A549 (cell line): ENCODE measurements at regions not wholly inside any gene's neighbourhood (a gene's known extent, or its start where the extent isn't known, plus 50 kb on each side); places are given as distances from the start of the nearest gene placed in this dataset.

ENCODE experiments used
- ATAC-seq, 2 experiments: fragments of 200-7000 bp in 1 of 2; fragments of >200 bp in 1 of 2; cut with Nextera tagmentation in 1 of 2; cut with Tn5 transposase in 1 of 2; 3 replicates each; pipeline versions ENCODE4 v1.8.0 to v1.9.1; 2018 to 2020; ENCODE audit warnings: mild to moderate bottlenecking in 1 of 2, moderate library complexity in 1 of 2
- CTCF ChIA-PET: fragments of 300-600 bp; sonication (Branson Sonifier 250); formaldehyde crosslinking; extraction: SDS; loops from one replicate; lab custom pipeline; 2021; ENCODE audit warnings: antibody characterized with exemption, inconsistent platforms; lab: Yijun Ruan, JAX
- POLR2A ChIA-PET: fragments of 350-600 bp; formaldehyde crosslinking; extraction: SDS; loops from one replicate; lab custom pipeline; 2021; ENCODE audit warnings: antibody characterized with exemption, inconsistent platforms; lab: Yijun Ruan, JAX
- DNase-seq, 2 experiments: peaks; one replicate each; pipeline versions ENCODE4 v3.0.0 to v3.0.0-alpha.2; 2011 to 2016; ENCODE audit warnings: low read depth in 1 of 2, low spot score in 1 of 2
- FAIRE-seq: peaks from 2 replicates; lab custom pipeline; 2011; peaks lifted over from hg19 to GRCh38; lab: Jason Lieb, UNC
- H3K27ac ChIP-seq, 2 experiments: fragments of >200 bp; sonication (Bioruptor Twin); formaldehyde crosslinking; 3 replicates each; pipeline ENCODE4 v1.5.1; 2016 to 2017
- H3K4me1 ChIP-seq: fragments of >200 bp; sonication (Bioruptor Twin); formaldehyde crosslinking; 3 replicates; pipeline ENCODE4 v1.6.1; 2016
- H3K4me2 ChIP-seq: fragments of >200 bp; sonication (Bioruptor Twin); formaldehyde crosslinking; 3 replicates; pipeline ENCODE4 v1.6.1; 2016
- H3K4me3 ChIP-seq: fragments of >200 bp; sonication (Bioruptor Twin); formaldehyde crosslinking; 3 replicates; pipeline ENCODE4 v1.5.1; 2016
- H3K9me3 ChIP-seq: fragments of >200 bp; sonication (Bioruptor Twin); formaldehyde crosslinking; 3 replicates; pipeline ENCODE4 v1.6.1; 2016
- ATOH8 ChIP-seq: fragments of 250-450 bp; sonication (Bioruptor Pico); IDR thresholded peaks from 2 replicates; pipeline ENCODE4 v1.5.0; 2020; ENCODE audit warnings: low read depth, mild to moderate bottlenecking, moderate library complexity
- BCL3 ChIP-seq: fragments of >200 bp; sonication (Bioruptor Twin); formaldehyde crosslinking; IDR thresholded peaks from 3 replicates; pipeline ENCODE4 v1.6.1; 2016
- CBX2 ChIP-seq: fragments of 200-600 bp; sonication (generic); IDR thresholded peaks from 2 replicates; pipeline ENCODE4 v1.6.1; 2016; ENCODE audit warnings: low read depth, mild to moderate bottlenecking, borderline replicate concordance
- CBX8 ChIP-seq: fragments of 200-600 bp; sonication (generic); IDR thresholded peaks from 2 replicates; pipeline ENCODE4 v1.6.1; 2016
- CEBPB ChIP-seq, 2 experiments: fragments of >200 bp in 1 of 2; sonication (Bioruptor Twin) in 1 of 2; formaldehyde crosslinking in 1 of 2; IDR thresholded peaks; 2 replicates each; pipeline ENCODE4 v1.6.1; 2012 to 2016
- CHD2 ChIP-seq: fragments of 150-350 bp; IDR thresholded peaks from 2 replicates; pipeline ENCODE4 v1.6.1; 2014; ENCODE audit warnings: low read length; ENCODE audit not compliant: partially characterized antibody
- CHD4 ChIP-seq: fragments of 200-600 bp; sonication (generic); IDR thresholded peaks from 2 replicates; pipeline ENCODE4 v1.6.1; 2016; ENCODE audit warnings: antibody characterized with exemption, mild to moderate bottlenecking, borderline replicate concordance
- CTCF ChIP-seq: fragments of >200 bp; sonication (Bioruptor Twin); formaldehyde crosslinking; IDR thresholded peaks from 3 replicates; pipeline ENCODE4 v1.5.1; 2016
- EHMT2 ChIP-seq: fragments of 200-600 bp; sonication (generic); IDR thresholded peaks from 2 replicates; pipeline ENCODE4 v1.6.1; 2016; ENCODE audit warnings: antibody characterized with exemption, low read depth, mild to moderate bottlenecking, moderate library complexity
- FOXS1 ChIP-seq: fragments of 250-450 bp; sonication (Bioruptor Pico); IDR thresholded peaks from 2 replicates; pipeline ENCODE4 v1.5.0; 2020; ENCODE audit warnings: mild to moderate bottlenecking, moderate library complexity
- HMGXB4 ChIP-seq: fragments of 250-450 bp; sonication (Bioruptor Pico); IDR thresholded peaks from 2 replicates; pipeline ENCODE4 v1.5.0; 2021; ENCODE audit warnings: mild to moderate bottlenecking, moderate library complexity, borderline replicate concordance
- HOXB13 ChIP-seq: fragments of 250-450 bp; sonication (Bioruptor Pico); IDR thresholded peaks from 2 replicates; pipeline ENCODE4 v1.5.0; 2020; ENCODE audit warnings: low read depth, mild to moderate bottlenecking, moderate library complexity
- HOXB5 ChIP-seq: fragments of 250-450 bp; sonication (Bioruptor Pico); IDR thresholded peaks from 2 replicates; pipeline ENCODE4 v1.5.0; 2020; ENCODE audit warnings: mild to moderate bottlenecking, moderate library complexity
- JUN ChIP-seq, 2 experiments: fragments of >200 bp; sonication (Bioruptor Twin); formaldehyde crosslinking; IDR thresholded peaks; 2 replicates in 1 of 2; 3 replicates in 1 of 2; pipeline ENCODE4 v1.6.1; 2016 to 2017
- JUNB ChIP-seq: fragments of >200 bp; sonication (Bioruptor Twin); formaldehyde crosslinking; IDR thresholded peaks from 2 replicates; pipeline ENCODE4 v1.6.1; 2016
- KDM1A ChIP-seq: fragments of 200-600 bp; sonication (generic); IDR thresholded peaks from 2 replicates; pipeline ENCODE4 v1.6.1; 2016; ENCODE audit warnings: low read depth, mild to moderate bottlenecking
- KDM5A ChIP-seq: fragments of 200-600 bp; sonication (generic); IDR thresholded peaks from 2 replicates; pipeline ENCODE4 v1.6.1; 2016; ENCODE audit warnings: antibody characterized with exemption, mild to moderate bottlenecking
- MAFK ChIP-seq: fragments of 450-650 bp; IDR thresholded peaks from 2 replicates; pipeline ENCODE4 v1.6.1; 2014; ENCODE audit not compliant: partially characterized antibody
- NFE2L2 ChIP-seq: fragments of 150-350 bp; conservative IDR thresholded peaks from 2 replicates; pipeline ENCODE4 v1.6.1; 2014; ENCODE audit warnings: low read length
- NPAS2 ChIP-seq: fragments of 250-450 bp; sonication (Bioruptor Pico); IDR thresholded peaks from 2 replicates; pipeline ENCODE4 v1.8.0; 2022; ENCODE audit warnings: mild to moderate bottlenecking, moderate library complexity, borderline replicate concordance
- RARB ChIP-seq: fragments of 250-450 bp; sonication (Bioruptor Pico); IDR thresholded peaks from 2 replicates; pipeline ENCODE4 v1.8.0; 2021; ENCODE audit warnings: mild to moderate bottlenecking, moderate library complexity
- RFX5 ChIP-seq: fragments of 450-650 bp; IDR thresholded peaks from 2 replicates; pipeline ENCODE4 v1.7.1; 2014; ENCODE audit warnings: antibody characterized with exemption, mild to moderate bottlenecking, moderate library complexity
- SMC3 ChIP-seq: fragments of >200 bp; sonication (Bioruptor Twin); formaldehyde crosslinking; IDR thresholded peaks from 3 replicates; pipeline ENCODE4 v1.6.1; 2018; ENCODE audit warnings: inconsistent platforms
- TP53 ChIP-seq: fragments of 250-450 bp; sonication (Bioruptor Pico); IDR thresholded peaks from 2 replicates; pipeline ENCODE4 v1.5.0; 2021; ENCODE audit warnings: mild to moderate bottlenecking, moderate library complexity
- ZNF302 ChIP-seq: fragments of 250-450 bp; sonication (Bioruptor Pico); IDR thresholded peaks from 2 replicates; pipeline ENCODE4 v1.9.0; 2021; ENCODE audit warnings: inconsistent platforms, mild to moderate bottlenecking, moderate library complexity
- WGBS: methylation state at CpG from one replicate; pipeline ENCODE4 v1.1.6; 2017; ENCODE audit errors: missing lambda C conversion rate; 5-methylcytosine and 5-hydroxymethylcytosine counted together
- TF ChIP-seq, protein P1 (sequence below): fragments of 150-350 bp; IDR thresholded peaks from 2 replicates; pipeline ENCODE4 v1.6.1; 2014; ENCODE audit warnings: low read depth, mild to moderate bottlenecking, low read length

- no peak overlapping the region for H3K4me2 ChIP-seq
- ChIA-PET POLR2A (no interaction called here), CTCF (no interaction called here)
- no peaks in the 10 kb centered on the region for H3K4me1 ChIP-seq
- DNase-seq (no peak), ATAC-seq (no peak), FAIRE-seq (no peak)
- H3K4me3 ChIP-seq, result no peak overlapping the region
- H3K27ac ChIP-seq, result no peak overlapping the region
- TF ChIP-seq CHD2 (no peak), NPAS2 (CRISPR knock-in tag) (no peak), ATOH8 (CRISPR knock-in tag) (no peak), ZNF302 (CRISPR knock-in tag) (no peak), RFX5 (no peak), MAFK (no peak), CBX8 (no peak), SMC3 (no peak), EHMT2 (no peak), CEBPB (IDR thresholded peaks at IDR 0.05) (no peak), KDM5A (no peak), JUNB (no peak)
- TF ChIP-seq, protein P1, sequence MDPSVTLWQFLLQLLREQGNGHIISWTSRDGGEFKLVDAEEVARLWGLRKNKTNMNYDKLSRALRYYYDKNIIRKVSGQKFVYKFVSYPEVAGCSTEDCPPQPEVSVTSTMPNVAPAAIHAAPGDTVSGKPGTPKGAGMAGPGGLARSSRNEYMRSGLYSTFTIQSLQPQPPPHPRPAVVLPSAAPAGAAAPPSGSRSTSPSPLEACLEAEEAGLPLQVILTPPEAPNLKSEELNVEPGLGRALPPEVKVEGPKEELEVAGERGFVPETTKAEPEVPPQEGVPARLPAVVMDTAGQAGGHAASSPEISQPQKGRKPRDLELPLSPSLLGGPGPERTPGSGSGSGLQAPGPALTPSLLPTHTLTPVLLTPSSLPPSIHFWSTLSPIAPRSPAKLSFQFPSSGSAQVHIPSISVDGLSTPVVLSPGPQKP, result no peak
- TF ChIP-seq, all 56 proteins: peak for 0
- WGBS, result 14% methylated on average over 2 of the region's 2 CpGs
- H3K9me3 ChIP-seq, result no peaks in the 10 kb centered on the region
Observed at GRCh38 chr18:38362286-38362792, 796.7 kb upstream of the CELF4 start.

DNA sequence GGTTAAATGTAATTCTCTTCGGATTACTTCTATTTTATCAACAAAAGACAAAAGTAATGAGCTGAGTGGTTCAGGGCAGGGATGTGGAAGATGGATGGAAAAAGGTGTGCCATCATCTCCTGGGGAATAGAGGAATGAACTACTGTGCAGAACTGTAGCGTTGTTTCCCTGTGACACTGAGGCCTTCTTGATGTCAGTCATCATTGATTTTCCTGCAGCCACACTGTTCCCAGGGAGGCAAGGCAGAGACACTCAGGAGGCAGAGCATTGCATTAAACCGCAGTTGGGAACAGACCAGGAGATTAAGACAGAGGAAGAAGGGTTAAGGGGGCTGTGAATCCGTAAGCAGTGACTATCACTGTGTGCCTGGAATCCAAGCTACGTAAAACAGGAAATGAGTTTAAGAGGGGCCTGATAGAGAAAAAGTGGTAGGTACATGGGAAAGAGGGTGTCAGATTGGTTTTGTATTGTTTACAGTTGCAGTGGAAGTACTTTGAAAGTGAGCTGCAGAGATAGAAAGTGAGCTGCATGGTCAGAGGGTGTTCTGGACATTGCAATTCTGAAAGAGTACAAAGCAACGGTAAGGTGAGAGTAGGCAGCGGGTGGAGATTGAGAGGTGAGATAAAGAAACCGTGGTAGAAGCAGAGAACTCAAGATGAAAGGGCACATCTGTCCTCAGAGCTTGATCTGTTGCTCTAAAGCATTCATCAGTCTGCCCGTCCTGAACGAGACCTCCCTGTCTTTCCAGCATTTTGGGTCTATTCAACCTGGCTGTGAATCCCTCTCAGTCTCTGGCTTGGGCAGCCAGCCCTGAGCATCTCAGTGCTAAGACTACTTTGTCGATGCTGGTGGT is 793.4 kb upstream of the CELF4 start:
- POLR2A ChIA-PET, result no interaction called here
- FAIRE-seq (no peak), DNase-seq (no peak), ATAC-seq (no peak)
- H3K4me2 ChIP-seq, result no peak overlapping the region
- 3% methylated on average over 11 of the region's 11 CpGs for WGBS
- TF ChIP-seq KDM1A (no peak), CHD2 (no peak), JUN (IDR thresholded peaks at IDR 0.05) (no peak), HMGXB4 (CRISPR knock-in tag) (no peak)
- no peak overlapping the region for H3K4me3 ChIP-seq
- H3K27ac ChIP-seq, result no peak overlapping the region
- no peaks in the 10 kb centered on the region for H3K9me3 ChIP-seq
- CTCF ChIA-PET, result no interaction called here
- H3K4me1 ChIP-seq, result no peaks in the 10 kb centered on the region

GRCh38 chr18:38353149-38353548 is 787.6 kb upstream of the CELF4 start:
- H3K9me3 ChIP-seq, result no peaks in the 10 kb centered on the region
- DNase-seq (no peak), FAIRE-seq (no peak), ATAC-seq (no peak)
- CTCF ChIA-PET, result no interaction called here
- H3K27ac ChIP-seq, result no peak overlapping the region
- no peaks in the 10 kb centered on the region for H3K4me1 ChIP-seq
- no peak for TF ChIP-seq HOXB5
- TF ChIP-seq NFE2L2, result no peak
- no peak for TF ChIP-seq HOXB13
- TF ChIP-seq TP53 (CRISPR knock-in tag), result no peak
- TF ChIP-seq CTCF, result no peak
- no peak for TF ChIP-seq FOXS1 (CRISPR knock-in tag)
- no peak for TF ChIP-seq RARB (CRISPR knock-in tag)
- no peak for TF ChIP-seq CHD4
- no peak for TF ChIP-seq BCL3
- no peak for TF ChIP-seq CBX2
- TF ChIP-seq CEBPB (IDR thresholded peaks at IDR 0.05), result no peak
- no peak overlapping the region for H3K4me2 ChIP-seq
- POLR2A ChIA-PET, result no interaction called here
- no peak overlapping the region for H3K4me3 ChIP-seq
